GM03348 (cell line): ENCODE measurements at regions not wholly inside any gene's neighbourhood (a gene's known extent, or its start where the extent isn't known, plus 50 kb on each side); places are given as distances from the start of the nearest gene placed in this dataset.
"Not testable (repeated sequence)": the region's sequence is repeated elsewhere in the genome, so short reads cannot be mapped to it uniquely, and the experiment has no call there.

ENCODE experiments used
- DNase-seq: peaks from one replicate; pipeline ENCODE4 v3.0.0; 2012; ENCODE audit warnings: low spot score

DNA sequence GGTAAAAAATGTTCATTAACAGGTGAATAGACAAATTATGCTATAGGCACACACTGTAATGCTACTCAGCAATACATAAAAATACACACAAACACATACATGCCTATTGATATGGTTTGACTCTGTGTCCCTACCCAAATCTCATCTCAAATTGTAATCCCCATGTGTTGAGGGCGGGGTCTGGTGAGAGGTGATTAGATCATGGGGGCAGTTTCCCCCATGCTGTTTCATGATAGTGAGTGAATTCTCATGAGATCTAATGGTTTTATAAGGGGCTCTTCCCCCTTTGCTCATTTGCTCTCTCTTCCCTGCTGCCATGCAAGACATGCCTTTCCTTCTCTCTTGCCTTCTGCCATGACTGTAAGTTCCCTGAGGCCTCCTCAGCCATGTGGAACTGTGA lies 403.1 kb upstream of the RORB start:
- not testable (repeated sequence) for DNase-seq

- DNase-seq = no peak
These were observed 402.4 kb upstream of the RORB start for GRCh38 chr9:74094766-74095165.

DNA sequence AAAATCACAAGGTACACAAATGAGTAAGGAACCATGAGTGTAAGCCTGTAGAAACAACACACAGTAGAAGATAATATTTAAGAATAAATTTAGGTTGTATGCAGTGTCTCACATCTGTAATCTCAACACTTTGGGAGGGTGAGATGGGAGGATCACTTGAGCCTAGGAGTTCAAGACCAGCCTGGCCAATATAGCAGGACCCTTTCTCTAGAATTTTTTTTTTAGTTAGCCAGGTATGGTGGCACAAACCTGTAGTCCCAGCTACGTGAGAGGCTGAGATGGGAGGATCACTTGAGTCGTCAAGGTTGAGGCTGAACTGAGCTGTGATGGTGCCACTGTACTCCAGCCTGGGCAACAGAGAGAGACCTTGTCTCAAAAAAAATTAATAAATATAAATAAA lies 401.2 kb upstream of the RORB start:
- DNase-seq = no peak

DNA sequence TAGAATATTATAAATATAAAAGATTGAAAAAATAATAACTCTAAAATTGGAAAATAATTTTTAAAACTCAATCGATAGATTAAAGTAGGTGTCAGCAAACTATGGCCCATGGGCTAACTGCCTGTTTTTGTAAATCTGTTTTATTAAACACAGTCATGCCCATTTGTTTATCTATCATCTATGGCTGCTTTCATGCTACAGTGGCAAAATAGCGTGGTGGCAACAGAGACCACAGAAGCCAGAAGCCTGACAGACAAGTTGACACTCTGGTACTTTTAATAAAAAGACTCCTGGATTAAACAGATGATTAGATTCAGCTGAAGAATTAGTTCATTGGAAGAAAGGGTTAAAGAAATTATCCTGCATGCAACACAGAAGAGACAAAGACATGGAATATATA lies 400.7 kb upstream of the RORB start:
- DNase-seq = no peak

DNA sequence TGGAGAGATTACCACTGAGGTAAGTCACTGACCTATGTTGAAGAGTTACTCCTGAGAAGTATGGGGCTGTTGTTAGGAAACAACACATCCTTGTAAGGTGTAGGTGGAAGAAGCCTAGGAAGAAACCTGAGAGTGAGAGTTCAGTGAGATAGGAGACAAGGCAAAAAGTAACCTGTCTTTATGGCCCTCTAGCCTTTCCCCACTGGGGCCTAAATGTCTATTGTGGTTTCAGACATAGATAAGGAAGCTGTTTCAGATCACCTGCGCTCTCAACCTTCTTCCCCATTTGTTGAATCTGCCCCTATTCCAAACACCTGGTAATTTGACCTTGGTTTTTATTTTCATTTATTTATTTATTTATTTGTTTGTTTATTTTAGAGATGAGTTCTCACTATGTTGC lies 397.1 kb upstream of the RORB start:
- no peak for DNase-seq

DNA sequence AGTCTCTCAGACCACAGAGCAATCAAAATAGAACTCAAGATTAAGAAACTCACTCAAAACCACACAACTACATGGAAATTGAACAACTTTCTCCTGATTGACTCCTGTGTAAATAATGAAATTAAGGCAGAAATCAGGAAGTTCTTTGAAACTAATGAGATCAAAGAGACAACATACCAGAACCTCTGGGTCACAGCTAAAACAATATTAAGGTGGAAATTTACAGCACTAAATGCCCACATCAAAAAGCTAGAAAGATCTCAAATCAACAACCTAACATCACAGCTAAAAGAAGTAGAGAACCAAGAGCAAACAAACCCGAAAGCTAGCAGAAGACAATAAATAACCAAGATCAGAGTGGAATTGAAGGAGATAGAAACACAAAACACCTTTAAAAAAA lies 395.0 kb upstream of the RORB start:
- not testable (repeated sequence) for DNase-seq

DNA sequence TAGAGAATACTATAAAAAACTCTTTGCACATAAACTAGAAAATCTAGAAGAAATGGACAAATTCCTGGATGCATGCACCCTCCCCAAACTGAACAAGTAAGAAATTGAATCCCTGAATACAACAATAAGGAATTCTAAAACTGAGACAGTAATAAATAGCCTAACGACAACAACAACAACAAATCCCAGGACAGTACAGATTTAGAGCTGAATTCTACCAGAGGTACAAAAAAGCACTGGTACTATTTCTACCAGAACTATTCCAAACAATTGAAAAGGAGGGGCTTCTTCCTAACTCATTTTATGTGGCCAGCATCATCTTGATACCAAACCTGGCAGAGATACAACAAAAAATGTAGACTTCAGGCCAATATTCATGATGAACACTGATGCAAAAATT lies 394.4 kb upstream of the RORB start:
- DNase-seq = no peak

GRCh38 chr9:74107692-74108091 lies 389.4 kb upstream of the RORB start:
- no peak for DNase-seq

DNA sequence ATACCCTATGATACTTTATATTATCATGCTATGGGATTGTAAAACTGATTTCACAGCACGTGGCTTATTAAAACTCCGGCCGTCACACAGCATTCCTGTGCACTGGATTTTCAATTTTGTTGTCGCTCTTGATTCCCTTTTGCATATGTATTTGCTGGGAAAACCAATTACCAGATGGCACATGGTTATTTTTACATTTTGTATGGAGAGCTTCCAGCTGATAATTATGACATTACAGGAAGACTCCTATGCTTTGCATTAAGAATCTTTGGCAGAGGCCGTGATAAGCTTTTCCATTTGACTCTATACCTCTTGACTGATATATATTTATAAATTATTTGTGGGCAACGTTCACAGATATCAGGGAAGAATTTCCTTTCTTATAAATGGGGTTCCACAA lies 381.2 kb upstream of the RORB start:
- DNase-seq = no peak

DNA sequence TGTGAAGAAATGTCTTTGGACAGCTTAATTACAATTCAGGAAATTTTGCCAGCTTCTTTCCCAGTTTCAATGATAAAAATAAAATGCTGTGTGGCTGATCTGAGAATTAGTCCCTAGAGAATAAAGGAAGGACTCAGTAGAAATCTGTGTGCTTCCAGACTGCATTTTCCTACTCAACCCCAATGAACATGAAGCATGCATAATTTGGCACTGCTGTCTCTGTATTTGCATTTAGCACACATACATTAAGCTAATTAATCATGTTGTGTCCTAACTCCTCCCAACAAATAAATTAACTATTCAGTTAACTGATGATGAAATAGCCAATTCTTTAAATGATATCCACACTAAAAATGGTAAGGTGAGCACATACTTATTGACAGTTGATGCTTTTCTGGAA lies 380.0 kb upstream of the RORB start:
- no peak for DNase-seq

- DNase-seq = no peak
These were observed 379.4 kb upstream of the RORB start for GRCh38 chr9:74117731-74118130.

DNA sequence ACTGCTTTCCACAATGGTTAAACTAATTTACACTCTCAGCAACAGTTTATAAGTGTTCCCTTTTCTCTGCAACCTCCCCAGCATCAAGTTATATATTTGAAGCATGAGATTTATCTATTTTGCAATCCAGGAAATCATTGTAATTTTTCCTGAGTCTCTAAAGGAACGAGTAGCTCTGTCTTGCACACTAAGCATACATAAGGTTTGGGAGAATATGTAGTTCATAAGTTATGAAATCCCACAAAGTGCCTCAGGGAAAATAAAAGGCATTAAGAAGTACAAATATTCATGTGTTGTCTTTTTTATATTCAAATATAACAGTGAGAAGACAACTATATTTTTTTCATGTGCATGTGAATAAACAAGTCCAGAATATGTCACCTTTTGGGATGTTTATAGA lies 377.1 kb upstream of the RORB start:
- DNase-seq = no peak

DNA sequence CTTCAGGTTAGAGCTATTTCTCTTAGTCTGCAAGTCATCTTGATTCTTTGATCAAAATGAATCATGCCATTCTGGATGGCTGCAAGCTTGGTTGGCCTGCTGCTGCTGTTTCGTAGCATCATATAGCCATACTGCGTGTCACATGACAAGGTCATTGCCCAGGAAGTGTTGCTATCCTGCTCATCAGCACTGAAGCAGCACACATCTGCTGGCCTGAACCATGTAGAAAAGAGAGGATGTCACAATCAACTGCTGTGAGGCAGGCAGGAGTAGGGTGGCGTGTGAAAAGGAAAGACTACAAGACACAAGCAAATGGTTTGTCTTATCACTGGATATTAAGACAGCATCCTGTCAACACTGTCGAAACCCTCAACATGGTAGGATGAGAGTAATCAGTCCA lies 376.7 kb upstream of the RORB start:
- no peak for DNase-seq

DNA sequence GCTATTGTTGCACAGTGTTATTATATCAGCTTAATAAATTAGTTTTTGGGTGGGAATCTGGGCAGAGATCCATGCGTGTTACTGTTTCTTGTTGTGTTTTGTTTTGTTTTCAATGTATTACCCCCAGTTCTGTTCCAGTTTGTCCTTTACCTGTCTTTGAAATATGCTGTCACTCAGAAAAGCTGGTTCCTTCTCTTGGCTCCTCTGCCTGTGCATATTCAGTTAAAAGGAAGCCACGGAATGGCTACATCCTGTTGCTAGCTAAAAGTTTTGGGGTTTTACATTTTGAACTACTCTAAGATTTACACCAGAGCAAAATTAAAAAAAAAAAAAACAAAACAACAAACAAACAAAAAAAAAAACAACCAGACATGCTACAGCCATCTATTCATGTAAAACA lies 374.9 kb upstream of the RORB start:
- DNase-seq = no peak

- DNase-seq = no peak
These were observed 374.5 kb upstream of the RORB start for GRCh38 chr9:74122661-74123060.

DNA sequence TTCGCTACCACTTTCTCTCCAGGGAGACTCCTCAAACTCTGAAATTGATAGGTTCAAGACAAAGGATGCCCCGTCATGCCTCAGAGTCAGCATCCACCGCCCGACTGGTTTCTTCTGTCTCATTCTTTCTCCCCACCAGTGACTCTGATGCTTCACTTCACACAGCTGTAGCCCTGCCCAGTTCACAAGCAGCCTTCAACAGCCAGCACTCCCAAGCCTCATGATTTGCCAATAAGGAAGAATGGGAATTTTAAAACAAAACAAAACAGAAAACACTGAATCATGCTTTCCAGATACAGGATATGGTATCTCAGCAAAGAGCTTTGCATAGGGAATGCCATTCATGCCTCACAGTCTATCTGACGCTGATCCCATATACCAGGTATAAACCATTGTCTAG lies 371.2 kb upstream of the RORB start:
- DNase-seq = no peak

DNA sequence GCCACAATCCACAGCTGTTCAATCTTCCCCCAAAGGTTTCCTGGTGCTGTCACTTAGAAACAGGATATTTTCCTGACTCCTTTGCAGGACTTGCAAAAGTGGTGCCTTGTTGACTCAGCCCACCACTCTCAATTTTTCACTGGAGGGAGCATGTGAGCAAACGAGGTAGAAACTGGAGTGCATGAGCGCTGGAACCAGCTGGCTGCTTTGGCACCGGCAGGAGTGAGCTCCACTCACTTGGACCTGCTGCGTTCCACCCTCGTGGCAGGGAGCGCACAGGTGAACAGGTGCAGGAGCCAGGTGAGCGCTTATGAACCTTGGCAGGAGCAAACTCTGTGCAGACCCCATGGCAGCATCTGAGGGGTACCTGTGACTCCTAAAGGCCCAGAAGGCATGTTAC lies 364.1 kb upstream of the RORB start:
- no peak for DNase-seq

- DNase-seq = no peak
These were observed 363.2 kb upstream of the RORB start for GRCh38 chr9:74133921-74134320.

DNA sequence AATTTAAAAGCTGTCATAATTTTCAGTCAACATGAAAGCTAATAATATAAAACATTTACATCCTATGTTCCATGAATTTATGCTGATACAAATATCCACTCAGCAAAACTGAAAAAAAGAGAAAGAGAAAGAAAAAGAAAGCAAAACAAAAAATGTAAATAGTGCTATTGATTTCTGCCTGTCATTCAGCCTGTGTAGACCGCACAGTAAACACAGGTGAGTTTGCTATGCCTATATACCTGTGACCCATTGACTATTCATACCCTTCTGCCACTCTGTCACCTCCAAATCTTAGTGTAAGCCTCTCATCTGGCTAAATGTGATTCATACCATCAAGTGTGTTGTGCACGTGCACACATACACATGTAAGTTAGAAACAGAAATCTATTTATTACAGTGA lies 359.0 kb upstream of the RORB start:
- no peak for DNase-seq

GRCh38 chr9:74140141-74140540 lies 357.0 kb upstream of the RORB start:
- DNase-seq = no peak

DNA sequence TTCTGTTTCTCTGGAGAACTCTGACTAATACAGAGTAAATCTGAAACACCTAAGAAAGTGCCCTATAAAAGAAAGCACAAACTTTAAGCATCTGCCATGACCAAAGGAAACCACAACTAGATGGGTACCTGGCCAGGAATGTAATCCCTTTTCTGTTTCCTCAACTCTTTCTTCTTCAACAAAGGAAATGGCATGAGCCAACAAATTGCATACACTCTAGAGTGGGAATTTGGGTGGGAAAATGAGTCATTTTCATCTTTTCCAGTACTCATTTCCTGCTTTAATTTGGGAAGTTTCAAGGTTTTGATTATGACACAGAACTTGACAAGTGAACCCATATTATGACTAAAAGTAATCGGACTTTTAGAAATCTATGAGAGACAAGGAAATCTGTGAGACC lies 349.2 kb upstream of the RORB start:
- DNase-seq = no peak

DNA sequence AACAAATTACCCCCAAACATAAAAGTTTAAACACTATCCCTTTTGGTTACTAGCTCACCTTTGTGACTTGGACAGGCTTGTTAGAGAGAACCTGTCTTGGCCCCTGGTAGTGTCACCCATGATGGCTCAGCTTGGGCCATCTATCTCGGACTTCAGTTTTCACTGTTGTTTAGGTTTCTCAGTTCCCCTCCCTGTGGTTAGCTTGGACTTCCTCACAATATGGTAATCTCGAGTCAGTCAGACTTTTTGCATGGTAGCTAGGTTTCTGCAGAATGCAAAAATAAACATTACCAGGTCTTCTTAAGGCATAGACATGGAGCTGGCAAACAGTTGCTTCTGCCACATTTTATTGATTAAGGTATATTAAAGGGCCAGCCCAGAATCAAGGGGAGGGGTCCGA lies 324.3 kb upstream of the RORB start:
- no peak for DNase-seq

GRCh38 chr9:74173284-74173683 lies 323.9 kb upstream of the RORB start:
- DNase-seq = no peak

- not testable (repeated sequence) for DNase-seq
These were observed 299.4 kb upstream of the RORB start for GRCh38 chr9:74197771-74198170.

GRCh38 chr9:74205056-74205455 lies 292.1 kb upstream of the RORB start:
- no peak for DNase-seq
